Endodermal cell (in vitro differentiated cells): ENCODE measurements at regions not wholly inside any gene's neighbourhood (a gene's known extent, or its start where the extent isn't known, plus 50 kb on each side); places are given as distances from the start of the nearest gene placed in this dataset.

Source experiments
- DNase-seq: peaks from one replicate; pipeline ENCODE4 v3.0.0-alpha.2; 2017
- H3K27ac ChIP-seq: 2 replicates; pipeline ENCODE4 v1.5.1; 2013; ENCODE audit warnings: mild to moderate bottlenecking, low read depth, low read length, moderate library complexity
- H3K27me3 ChIP-seq: 2 replicates; pipeline ENCODE4 v1.6.1; 2013; ENCODE audit warnings: mild to moderate bottlenecking, low read length, moderate library complexity; ENCODE audit not compliant: insufficient read depth, control insufficient read depth, poor library complexity, severe bottlenecking
- H3K36me3 ChIP-seq: 2 replicates; pipeline ENCODE4 v1.7.0; 2013; ENCODE audit warnings: mild to moderate bottlenecking, low read length, moderate library complexity; ENCODE audit not compliant: control insufficient read depth, insufficient read depth
- H3K4me1 ChIP-seq: one replicate; pipeline ENCODE4 v1.7.0; 2013; ENCODE audit warnings: low read length; ENCODE audit not compliant: control insufficient read depth, insufficient read depth
- H3K4me3 ChIP-seq: 2 replicates; pipeline ENCODE4 v1.5.1; 2013; ENCODE audit warnings: mild to moderate bottlenecking, low read length, moderate library complexity
- H3K9ac ChIP-seq: 2 replicates; pipeline ENCODE4 v1.6.1; 2013; ENCODE audit warnings: mild to moderate bottlenecking, low read length, moderate library complexity; ENCODE audit not compliant: poor library complexity, severe bottlenecking; ENCODE audit errors: extremely low read depth
- H3K9me3 ChIP-seq: 2 replicates; pipeline ENCODE4 v1.6.1; 2013; ENCODE audit warnings: mild to moderate bottlenecking, low read length, moderate library complexity; ENCODE audit not compliant: control insufficient read depth
- H3K27ac Mint-ChIP-seq: 2 replicates; pipeline ENCODE4 v1.8.0; 2020; ENCODE audit warnings: mixed read lengths
- H3K27me3 Mint-ChIP-seq: 2 replicates; pipeline ENCODE4 v1.8.0; 2021; ENCODE audit warnings: mild to moderate bottlenecking, mixed read lengths; ENCODE audit not compliant: insufficient read depth
- H3K36me3 Mint-ChIP-seq: 2 replicates; pipeline ENCODE4 v1.8.0; 2020; ENCODE audit warnings: low read depth, mixed read lengths
- H3K4me1 Mint-ChIP-seq: 2 replicates; pipeline ENCODE4 v1.8.0; 2020; ENCODE audit warnings: mixed read lengths
- H3K4me3 Mint-ChIP-seq: 2 replicates; pipeline ENCODE4 v1.8.0; 2020; ENCODE audit warnings: mild to moderate bottlenecking, moderate library complexity, mixed read lengths
- H3K9me3 Mint-ChIP-seq: 2 replicates; pipeline ENCODE4 v1.8.0; 2020; ENCODE audit warnings: mild to moderate bottlenecking, mixed read lengths
- WGBS, 2 experiments: methylation state at CpG; one replicate each; pipeline versions ENCODE4 v1.1.5 to v1.1.7; 2013; ENCODE audit warnings: missing lambda C conversion rate in 2 of 2, mixed read lengths in 1 of 2; ENCODE audit not compliant: insufficient coverage in 1 of 2, insufficient read length in 1 of 2; 5-methylcytosine and 5-hydroxymethylcytosine counted together
- TF ChIP-seq, protein P1 (sequence below): fragments of 200-600 bp; sonication (generic); conservative IDR thresholded peaks from 2 replicates; pipeline ENCODE4 v1.5.0; 2021; ENCODE audit warnings: antibody characterized with exemption, mild to moderate bottlenecking

DNA sequence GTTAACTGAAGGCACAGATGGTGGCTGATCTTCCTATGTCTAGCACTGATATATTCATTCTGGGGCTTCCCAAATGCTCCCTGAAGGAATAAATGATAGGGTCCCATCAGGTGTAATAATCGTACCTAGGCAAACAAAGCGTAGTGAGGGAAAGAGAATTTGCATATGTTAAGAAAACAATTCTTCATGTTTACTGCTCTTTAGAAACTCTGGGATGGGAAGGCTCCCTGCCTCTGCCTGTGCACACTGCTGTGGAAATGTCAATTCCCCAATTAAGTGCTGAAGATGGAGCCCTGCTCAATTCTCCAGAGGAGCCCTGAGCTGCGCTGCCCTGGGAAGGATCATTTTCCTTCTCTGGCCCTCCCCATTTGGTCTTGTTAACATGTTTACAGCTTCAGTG is 380.9 kb upstream of the ADARB2 start:
- Mint-ChIP-seq H3K4me3 (no peak overlapping the region), H3K27me3 (no peaks in the 10 kb centered on the region), H3K36me3 (no peaks in the 10 kb centered on the region), H3K9me3 (peaks cover 9% of the 10 kb centered on the region), H3K4me1 (no peaks in the 10 kb centered on the region), H3K27ac (no peak overlapping the region)
- Histone ChIP-seq H3K9ac (no peak overlapping the region), H3K27ac (no peak overlapping the region), H3K36me3 (no peaks in the 10 kb centered on the region), H3K4me1 (no peaks in the 10 kb centered on the region), H3K4me3 (no peak overlapping the region), H3K27me3 (no peaks in the 10 kb centered on the region), H3K9me3 (no peaks in the 10 kb centered on the region)
- 80 to 92% methylated on average over 1 to 3 of the region's 3 CpGs for WGBS, 2 experiments
- no peak for DNase-seq
- TF ChIP-seq, protein P1, sequence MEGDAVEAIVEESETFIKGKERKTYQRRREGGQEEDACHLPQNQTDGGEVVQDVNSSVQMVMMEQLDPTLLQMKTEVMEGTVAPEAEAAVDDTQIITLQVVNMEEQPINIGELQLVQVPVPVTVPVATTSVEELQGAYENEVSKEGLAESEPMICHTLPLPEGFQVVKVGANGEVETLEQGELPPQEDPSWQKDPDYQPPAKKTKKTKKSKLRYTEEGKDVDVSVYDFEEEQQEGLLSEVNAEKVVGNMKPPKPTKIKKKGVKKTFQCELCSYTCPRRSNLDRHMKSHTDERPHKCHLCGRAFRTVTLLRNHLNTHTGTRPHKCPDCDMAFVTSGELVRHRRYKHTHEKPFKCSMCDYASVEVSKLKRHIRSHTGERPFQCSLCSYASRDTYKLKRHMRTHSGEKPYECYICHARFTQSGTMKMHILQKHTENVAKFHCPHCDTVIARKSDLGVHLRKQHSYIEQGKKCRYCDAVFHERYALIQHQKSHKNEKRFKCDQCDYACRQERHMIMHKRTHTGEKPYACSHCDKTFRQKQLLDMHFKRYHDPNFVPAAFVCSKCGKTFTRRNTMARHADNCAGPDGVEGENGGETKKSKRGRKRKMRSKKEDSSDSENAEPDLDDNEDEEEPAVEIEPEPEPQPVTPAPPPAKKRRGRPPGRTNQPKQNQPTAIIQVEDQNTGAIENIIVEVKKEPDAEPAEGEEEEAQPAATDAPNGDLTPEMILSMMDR = no peak

DNA sequence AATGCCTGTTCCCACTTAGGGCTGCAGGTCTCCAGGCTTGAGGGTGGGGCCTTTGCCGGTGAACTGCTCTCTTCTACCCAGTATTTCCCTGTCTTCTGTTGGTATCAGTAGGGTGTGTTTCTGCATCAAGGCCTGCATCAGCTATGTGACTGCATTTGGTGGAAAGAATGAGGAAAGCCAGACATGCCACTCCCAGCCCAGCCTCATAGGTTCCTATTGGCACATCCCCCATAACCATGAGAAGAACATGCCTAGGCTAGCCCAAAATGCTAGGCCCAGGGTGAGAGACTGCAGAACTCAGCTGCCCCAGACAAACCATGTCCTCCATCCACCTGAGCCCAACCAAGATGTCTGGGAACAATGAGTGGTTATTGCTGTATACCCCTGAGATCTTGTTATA is 380.3 kb upstream of the ADARB2 start:
- peaks cover 9% of the 10 kb centered on the region for H3K9me3 Mint-ChIP-seq
- Histone ChIP-seq H3K9ac (no peak overlapping the region), H3K36me3 (no peaks in the 10 kb centered on the region), H3K4me1 (no peaks in the 10 kb centered on the region), H3K27me3 (no peaks in the 10 kb centered on the region), H3K27ac (no peak overlapping the region), H3K4me3 (no peak overlapping the region), H3K9me3 (no peaks in the 10 kb centered on the region)
- H3K4me1 Mint-ChIP-seq = no peaks in the 10 kb centered on the region
- H3K27ac Mint-ChIP-seq = no peak overlapping the region
- TF ChIP-seq, protein P1 = no peak
- no peaks in the 10 kb centered on the region for H3K27me3 Mint-ChIP-seq
- DNase-seq = no peak
- 100% methylated on average over 1 of the region's 1 CpG; no CpG with 5 or more reads in 1 of the 2 experiments for WGBS, 2 experiments
- H3K36me3 Mint-ChIP-seq = no peaks in the 10 kb centered on the region
- no peak overlapping the region for H3K4me3 Mint-ChIP-seq

DNA sequence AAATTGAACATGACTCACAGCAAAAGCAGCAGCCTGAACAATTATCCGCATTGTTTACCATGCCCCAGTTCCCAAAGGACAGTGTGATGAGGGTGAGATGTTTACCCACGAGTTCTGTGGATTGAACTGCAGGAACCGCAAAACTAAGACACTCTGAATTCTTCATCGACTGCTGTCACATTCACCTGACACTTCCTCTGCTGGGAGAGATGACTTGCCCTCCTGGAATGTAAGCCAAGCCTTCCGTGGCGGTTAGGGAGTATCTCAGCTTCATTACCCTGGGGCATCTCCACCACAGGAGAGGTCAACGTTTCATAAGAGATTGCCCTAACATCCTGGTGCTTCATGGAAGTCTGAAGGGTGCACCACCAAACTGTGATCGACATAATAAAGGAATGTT is 374.6 kb upstream of the ADARB2 start:
- Mint-ChIP-seq H3K4me1 (no peaks in the 10 kb centered on the region), H3K9me3 (peaks cover 4% of the 10 kb centered on the region), H3K4me3 (no peak overlapping the region), H3K36me3 (no peaks in the 10 kb centered on the region), H3K27me3 (no peaks in the 10 kb centered on the region), H3K27ac (no peak overlapping the region)
- H3K4me1 ChIP-seq = no peaks in the 10 kb centered on the region
- no peak overlapping the region for H3K4me3 ChIP-seq
- no peaks in the 10 kb centered on the region for H3K9me3 ChIP-seq
- 45 to 76% methylated on average over 6 to 8 of the region's 8 CpGs for WGBS, 2 experiments
- TF ChIP-seq, protein P1 = no peak
- no peaks in the 10 kb centered on the region for H3K27me3 ChIP-seq
- H3K36me3 ChIP-seq = no peaks in the 10 kb centered on the region
- H3K9ac ChIP-seq = no peak overlapping the region
- DNase-seq = peak; percentile 74
- H3K27ac ChIP-seq = no peak overlapping the region
